T-helper 1 cell treated with Interleukin-12 subunit alpha and Interleukin-12 subunit beta and Interleukin-4 antibody, amounts not matched to agents 30 μg/mL and 1 μg/mL, for 36 hours (primary cell): ENCODE measurements at regions not wholly inside any gene's neighbourhood (a gene's known extent, or its start where the extent isn't known, plus 50 kb on each side); places are given as distances from the start of the nearest gene placed in this dataset.
A peak's percentile ranks its signal among the peaks of the same experiment; 100 is the strongest.

Experiments used
- H3K27ac Mint-ChIP-seq: one replicate; pipeline ENCODE4 v1.8.0; 2021; ENCODE audit warnings: mild to moderate bottlenecking, mixed read lengths
- H3K27me3 Mint-ChIP-seq: one replicate; pipeline ENCODE4 v1.8.0; 2021; ENCODE audit warnings: low read depth, mixed read lengths
- H3K36me3 Mint-ChIP-seq: one replicate; pipeline ENCODE4 v1.8.0; 2021; ENCODE audit warnings: low read depth, mixed read lengths
- H3K4me1 Mint-ChIP-seq: one replicate; pipeline ENCODE4 v1.8.0; 2021; ENCODE audit warnings: low read depth, mixed read lengths
- H3K4me3 Mint-ChIP-seq: one replicate; pipeline ENCODE4 v1.8.0; 2021; ENCODE audit warnings: mild to moderate bottlenecking, moderate library complexity, mixed read lengths
- H3K9me3 Mint-ChIP-seq: one replicate; pipeline ENCODE4 v1.8.0; 2021; ENCODE audit warnings: mixed read lengths

GRCh38 chr1:170219163-170219562, 73.4 kb downstream of the NTMT2 start:
- Mint-ChIP-seq H3K4me1 (no peaks in the 10 kb centered on the region), H3K27ac (no peak overlapping the region), H3K4me3 (no peak overlapping the region), H3K9me3 (no peaks in the 10 kb centered on the region), H3K27me3 (peaks cover 4% of the 10 kb centered on the region), H3K36me3 (no peaks in the 10 kb centered on the region)

DNA sequence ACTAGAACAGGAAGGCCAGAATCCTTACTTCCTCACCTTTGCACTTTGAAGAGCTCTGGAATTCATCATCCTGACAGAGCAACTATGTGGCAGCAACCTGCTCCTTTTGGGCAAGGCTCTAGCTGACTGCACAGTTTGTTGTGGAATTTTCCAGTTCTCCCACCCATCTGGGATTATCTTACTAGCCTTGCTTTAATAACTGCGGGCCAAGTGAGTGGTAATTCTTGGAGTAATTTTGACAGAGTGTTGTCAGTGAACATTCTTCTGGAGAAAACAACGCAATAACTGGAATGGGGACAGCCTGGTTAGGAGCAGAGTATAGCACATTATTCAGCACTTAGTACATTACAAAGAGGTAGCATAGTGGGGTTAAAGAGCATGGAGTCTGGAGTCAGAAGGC, 75.3 kb downstream of the NTMT2 start:
- no peaks in the 10 kb centered on the region for H3K27me3 Mint-ChIP-seq
- H3K27ac Mint-ChIP-seq, result no peak overlapping the region
- no peak overlapping the region for H3K4me3 Mint-ChIP-seq
- no peaks in the 10 kb centered on the region for H3K9me3 Mint-ChIP-seq
- no peaks in the 10 kb centered on the region for H3K36me3 Mint-ChIP-seq
- no peaks in the 10 kb centered on the region for H3K4me1 Mint-ChIP-seq

- no peaks in the 10 kb centered on the region for H3K36me3 Mint-ChIP-seq
- H3K9me3 Mint-ChIP-seq, result no peaks in the 10 kb centered on the region
- no peak overlapping the region for H3K4me3 Mint-ChIP-seq
- H3K27ac Mint-ChIP-seq, result no peak overlapping the region
- no peaks in the 10 kb centered on the region for H3K4me1 Mint-ChIP-seq
- peaks cover under 1% of the 10 kb centered on the region for H3K27me3 Mint-ChIP-seq
These were observed 75.7 kb downstream of the NTMT2 start for GRCh38 chr1:170221495-170221894.

DNA sequence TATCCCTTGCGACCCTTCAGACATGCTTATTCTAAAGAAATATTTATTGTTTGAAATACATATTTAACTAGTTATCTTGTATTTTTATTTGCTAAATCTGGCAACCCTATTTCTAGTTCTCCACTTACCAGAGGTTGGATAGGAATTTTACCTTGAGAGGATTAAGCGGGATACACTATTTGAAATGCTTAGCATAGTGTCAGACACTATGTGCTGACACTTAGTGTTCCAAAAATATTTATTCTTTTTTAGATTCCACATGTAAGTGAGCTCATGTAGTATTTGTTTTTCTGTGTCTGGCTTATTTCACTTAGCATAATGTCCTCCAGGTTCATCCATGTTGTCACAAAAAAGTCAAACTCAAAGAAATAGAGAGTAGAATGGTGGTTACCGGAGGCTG, 78.7 kb downstream of the NTMT2 start:
- Mint-ChIP-seq H3K36me3 (no peaks in the 10 kb centered on the region), H3K27ac (no peak overlapping the region)

GRCh38 chr1:170225781-170226530, 80.2 kb downstream of the NTMT2 start:
- Mint-ChIP-seq H3K27me3 (peaks cover 12% of the 10 kb centered on the region), H3K27ac (no peak overlapping the region), H3K4me1 (no peaks in the 10 kb centered on the region), H3K9me3 (no peaks in the 10 kb centered on the region), H3K4me3 (no peak overlapping the region), H3K36me3 (no peaks in the 10 kb centered on the region)

More for the DNA sequence above, 78.7 kb downstream of the NTMT2 start:
- H3K4me3 Mint-ChIP-seq, result no peak overlapping the region
- no peaks in the 10 kb centered on the region for H3K9me3 Mint-ChIP-seq
- H3K4me1 Mint-ChIP-seq, result no peaks in the 10 kb centered on the region
- peaks cover 12% of the 10 kb centered on the region for H3K27me3 Mint-ChIP-seq

DNA sequence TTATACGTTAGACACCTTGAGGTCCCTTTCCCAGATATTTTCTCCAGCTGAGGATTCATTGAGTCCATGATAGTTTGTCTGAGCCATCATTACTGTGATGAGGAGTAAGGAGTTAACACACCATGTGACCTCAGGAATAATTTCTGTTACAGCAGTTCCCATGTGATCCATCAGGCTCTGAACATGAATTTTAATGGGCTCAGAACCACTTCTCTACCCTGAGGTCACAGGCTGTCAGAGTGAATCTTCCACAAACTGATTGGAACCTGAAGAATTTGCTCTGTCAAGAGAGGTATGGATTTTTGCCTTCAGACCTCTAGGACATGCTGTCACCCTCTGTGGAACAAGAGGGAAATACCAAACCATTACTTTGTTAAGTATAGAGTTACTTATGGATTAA, 81.0 kb downstream of the NTMT2 start:
- no peaks in the 10 kb centered on the region for H3K36me3 Mint-ChIP-seq
- no peak overlapping the region for H3K27ac Mint-ChIP-seq
- H3K4me3 Mint-ChIP-seq, result no peak overlapping the region
- no peaks in the 10 kb centered on the region for H3K9me3 Mint-ChIP-seq
- peaks cover 12% of the 10 kb centered on the region for H3K27me3 Mint-ChIP-seq
- H3K4me1 Mint-ChIP-seq, result no peaks in the 10 kb centered on the region

DNA sequence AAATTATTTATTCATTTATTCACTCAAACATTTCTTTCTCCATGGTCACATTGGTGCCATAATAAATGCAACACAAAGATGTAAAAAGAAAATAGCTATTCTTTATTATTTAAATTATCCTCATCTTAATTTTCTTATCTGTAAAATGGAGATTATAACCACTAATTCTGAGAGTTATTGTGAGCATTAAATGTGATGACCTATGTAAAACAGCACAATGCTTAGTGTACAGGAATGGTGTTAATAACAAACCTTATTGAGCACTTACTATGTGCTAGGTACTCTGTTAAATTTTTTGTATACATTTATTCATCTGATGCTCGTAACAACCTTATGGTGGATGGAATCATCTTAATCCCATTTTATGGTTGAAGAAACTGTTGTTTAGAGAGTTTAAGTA, 84.6 kb downstream of the NTMT2 start:
- H3K4me1 Mint-ChIP-seq, result no peaks in the 10 kb centered on the region
- H3K27me3 Mint-ChIP-seq, result peaks cover 12% of the 10 kb centered on the region
- H3K4me3 Mint-ChIP-seq, result no peak overlapping the region
- H3K9me3 Mint-ChIP-seq, result no peaks in the 10 kb centered on the region
- no peaks in the 10 kb centered on the region for H3K36me3 Mint-ChIP-seq
- H3K27ac Mint-ChIP-seq, result no peak overlapping the region

DNA sequence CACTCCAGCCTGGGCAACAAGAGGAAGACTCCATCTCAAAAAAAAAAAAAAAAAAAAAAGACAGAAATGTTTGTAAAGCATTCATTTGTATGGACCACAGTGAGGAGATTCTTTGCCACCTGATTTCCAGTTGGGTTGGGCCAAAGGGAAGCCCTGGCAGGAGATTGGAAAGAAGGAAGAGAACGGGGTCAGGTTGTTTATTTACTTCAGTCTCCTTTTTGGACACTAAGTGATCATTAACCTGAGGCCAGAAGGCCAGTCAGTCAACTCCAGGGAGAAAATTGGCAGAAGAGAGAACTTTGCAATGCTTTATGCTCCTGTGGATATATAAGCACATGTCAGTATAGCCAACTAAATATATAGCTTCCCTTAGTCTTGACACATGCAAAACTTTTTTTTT, 85.9 kb downstream of the NTMT2 start:
- H3K4me3 Mint-ChIP-seq, result no peak overlapping the region
- H3K27ac Mint-ChIP-seq, result no peak overlapping the region
- peaks cover 9% of the 10 kb centered on the region for H3K27me3 Mint-ChIP-seq
- H3K4me1 Mint-ChIP-seq, result no peaks in the 10 kb centered on the region
- H3K9me3 Mint-ChIP-seq, result no peaks in the 10 kb centered on the region
- H3K36me3 Mint-ChIP-seq, result no peaks in the 10 kb centered on the region

- Mint-ChIP-seq H3K27me3 (peaks cover 19% of the 10 kb centered on the region), H3K4me1 (no peaks in the 10 kb centered on the region), H3K36me3 (no peaks in the 10 kb centered on the region)
These were observed 93.1 kb downstream of the NTMT2 start for GRCh38 chr1:170238704-170239391.

GRCh38 chr1:170239445-170239844, 93.7 kb downstream of the NTMT2 start:
- Mint-ChIP-seq H3K36me3 (no peaks in the 10 kb centered on the region), H3K27ac (no peak overlapping the region), H3K9me3 (no peaks in the 10 kb centered on the region), H3K27me3 (peaks cover 19% of the 10 kb centered on the region), H3K4me3 (no peak overlapping the region), H3K4me1 (no peaks in the 10 kb centered on the region)

More at GRCh38 chr1:170238704-170239391, 93.1 kb downstream of the NTMT2 start:
- H3K4me3 Mint-ChIP-seq, result no peak overlapping the region
- no peaks in the 10 kb centered on the region for H3K9me3 Mint-ChIP-seq
- H3K27ac Mint-ChIP-seq, result peak overlapping the region; percentile 67

- H3K27ac Mint-ChIP-seq, result no peak overlapping the region
- peaks cover 19% of the 10 kb centered on the region for H3K27me3 Mint-ChIP-seq
- H3K9me3 Mint-ChIP-seq, result no peaks in the 10 kb centered on the region
- no peaks in the 10 kb centered on the region for H3K4me1 Mint-ChIP-seq
- no peaks in the 10 kb centered on the region for H3K36me3 Mint-ChIP-seq
- H3K4me3 Mint-ChIP-seq, result no peak overlapping the region
These were observed 94.7 kb downstream of the NTMT2 start for GRCh38 chr1:170240409-170240808.

- Mint-ChIP-seq H3K4me3 (no peak overlapping the region), H3K36me3 (no peaks in the 10 kb centered on the region)
These were observed 95.6 kb downstream of the NTMT2 start for GRCh38 chr1:170241266-170241851.

GRCh38 chr1:170247751-170248521, 102.2 kb downstream of the NTMT2 start:
- H3K9me3 Mint-ChIP-seq, result peaks cover 11% of the 10 kb centered on the region
- no peak overlapping the region for H3K4me3 Mint-ChIP-seq
- H3K36me3 Mint-ChIP-seq, result no peaks in the 10 kb centered on the region
- H3K27me3 Mint-ChIP-seq, result peaks cover under 1% of the 10 kb centered on the region
- no peak overlapping the region for H3K27ac Mint-ChIP-seq
- peaks cover 10% of the 10 kb centered on the region for H3K4me1 Mint-ChIP-seq

More at GRCh38 chr1:170241266-170241851, 95.6 kb downstream of the NTMT2 start:
- Mint-ChIP-seq H3K27me3 (peaks cover 19% of the 10 kb centered on the region), H3K9me3 (no peaks in the 10 kb centered on the region), H3K27ac (no peak overlapping the region), H3K4me1 (no peaks in the 10 kb centered on the region)

- H3K9me3 Mint-ChIP-seq, result peaks cover 11% of the 10 kb centered on the region
- peaks cover 5% of the 10 kb centered on the region for H3K27me3 Mint-ChIP-seq
- peaks cover 10% of the 10 kb centered on the region for H3K4me1 Mint-ChIP-seq
- no peaks in the 10 kb centered on the region for H3K36me3 Mint-ChIP-seq
- H3K27ac Mint-ChIP-seq, result no peak overlapping the region
- no peak overlapping the region for H3K4me3 Mint-ChIP-seq
These were observed 104.9 kb downstream of the NTMT2 start for GRCh38 chr1:170250531-170251276.
